ENCODE measurements at regions not wholly inside any gene's neighbourhood (a gene's known extent, or its start where the extent isn't known, plus 50 kb on each side); places are given as distances from the start of the nearest gene placed in this dataset.

DNA sequence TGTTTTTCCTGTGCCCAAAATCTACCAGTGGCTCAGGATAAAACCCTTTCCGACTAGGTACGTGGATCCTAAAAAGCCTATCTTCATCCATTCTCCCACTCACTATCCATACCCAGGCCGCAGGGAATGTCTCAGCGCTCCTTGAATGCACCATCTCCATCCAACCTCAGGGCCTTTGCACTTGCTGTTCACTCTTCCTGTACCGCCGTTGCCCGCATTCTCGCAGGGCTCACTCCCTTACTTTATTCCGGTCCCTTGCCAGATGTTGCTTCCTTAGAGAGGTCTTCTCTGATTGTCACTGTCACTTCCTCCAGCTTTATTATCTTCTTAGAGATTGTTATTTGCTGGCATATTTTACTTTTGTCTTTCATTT is 93.3 kb upstream of the ZNF536 start:
- H3K27ac ChIP-seq (ENCODE audit: low read length) = no peak overlapping the region
- Mint-ChIP-seq H3K4me3 (no peak overlapping the region), H3K36me3 (no peaks in the 10 kb centered on the region), H3K27me3 (ENCODE audit: low read depth in 2 of 2) (peaks cover 0 to 5% of the 10 kb centered on the region in 2 donors), H3K9me3 (no peaks in the 10 kb centered on the region), H3K27ac (no peak overlapping the region), H3K4me1 (no peaks in the 10 kb centered on the region)
- DNase-seq (no peak), ATAC-seq (no peak)
- 89% methylated on average over 9 of the region's 9 CpGs for WGBS (ENCODE audit: insufficient coverage)
- no peaks in the 10 kb centered on the region for H3K27me3 ChIP-seq (ENCODE audit: control insufficient read depth, insufficient read depth, low read length)
- no peaks in the 10 kb centered on the region for H3K9me3 ChIP-seq (ENCODE audit: control insufficient read depth, insufficient read depth, low read length)
- H3K4me1 ChIP-seq (ENCODE audit: control insufficient read depth, insufficient read depth, low read length) = no peaks in the 10 kb centered on the region
- H3K4me3 ChIP-seq (ENCODE audit: low read length) = no peak overlapping the region
- H3K36me3 ChIP-seq (ENCODE audit: control insufficient read depth, insufficient read depth, low read length) = no peaks in the 10 kb centered on the region
- intact Hi-C loops (cut with micrococcal nuclease) = no loop called here
- TF ChIP-seq, protein P1, sequence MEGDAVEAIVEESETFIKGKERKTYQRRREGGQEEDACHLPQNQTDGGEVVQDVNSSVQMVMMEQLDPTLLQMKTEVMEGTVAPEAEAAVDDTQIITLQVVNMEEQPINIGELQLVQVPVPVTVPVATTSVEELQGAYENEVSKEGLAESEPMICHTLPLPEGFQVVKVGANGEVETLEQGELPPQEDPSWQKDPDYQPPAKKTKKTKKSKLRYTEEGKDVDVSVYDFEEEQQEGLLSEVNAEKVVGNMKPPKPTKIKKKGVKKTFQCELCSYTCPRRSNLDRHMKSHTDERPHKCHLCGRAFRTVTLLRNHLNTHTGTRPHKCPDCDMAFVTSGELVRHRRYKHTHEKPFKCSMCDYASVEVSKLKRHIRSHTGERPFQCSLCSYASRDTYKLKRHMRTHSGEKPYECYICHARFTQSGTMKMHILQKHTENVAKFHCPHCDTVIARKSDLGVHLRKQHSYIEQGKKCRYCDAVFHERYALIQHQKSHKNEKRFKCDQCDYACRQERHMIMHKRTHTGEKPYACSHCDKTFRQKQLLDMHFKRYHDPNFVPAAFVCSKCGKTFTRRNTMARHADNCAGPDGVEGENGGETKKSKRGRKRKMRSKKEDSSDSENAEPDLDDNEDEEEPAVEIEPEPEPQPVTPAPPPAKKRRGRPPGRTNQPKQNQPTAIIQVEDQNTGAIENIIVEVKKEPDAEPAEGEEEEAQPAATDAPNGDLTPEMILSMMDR (IDR thresholded peaks at IDR 0.05) = no peak

DNA sequence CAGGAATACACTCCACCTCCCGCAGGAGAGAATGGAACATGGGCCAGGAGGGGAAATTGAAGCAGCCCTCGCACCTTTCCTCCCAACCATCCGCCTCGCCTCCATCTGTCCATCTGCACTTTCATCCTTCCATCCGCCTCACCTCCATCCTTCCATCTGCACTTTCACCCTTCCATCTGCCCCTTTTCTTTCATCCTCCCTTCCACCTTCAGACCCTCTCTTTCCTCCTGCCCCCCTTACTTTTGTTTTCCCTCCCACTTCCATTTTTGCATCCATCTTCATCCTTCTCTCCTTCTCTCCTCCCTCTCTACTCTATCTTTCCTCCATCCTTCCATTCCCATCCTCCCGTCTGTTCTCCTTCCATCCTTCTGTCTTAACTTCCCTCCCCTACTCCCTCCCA is 92.2 kb upstream of the ZNF536 start:
- no peak overlapping the region for H3K27ac ChIP-seq (ENCODE audit: low read length)
- 72% methylated on average over 6 of the region's 6 CpGs for WGBS (ENCODE audit: insufficient coverage)
- no peak for DNase-seq
- no peaks in the 10 kb centered on the region for H3K36me3 ChIP-seq (ENCODE audit: control insufficient read depth, insufficient read depth, low read length)
- no peaks in the 10 kb centered on the region for H3K27me3 ChIP-seq (ENCODE audit: control insufficient read depth, insufficient read depth, low read length)
- H3K4me3 Mint-ChIP-seq = no peak overlapping the region
- H3K4me1 Mint-ChIP-seq = no peaks in the 10 kb centered on the region
- no peaks in the 10 kb centered on the region for H3K9me3 ChIP-seq (ENCODE audit: control insufficient read depth, insufficient read depth, low read length)
- intact Hi-C loops (cut with micrococcal nuclease) = no loop called here
- no peak overlapping the region for H3K4me3 ChIP-seq (ENCODE audit: low read length)
- no peak overlapping the region for H3K27ac Mint-ChIP-seq
- ATAC-seq = no peak
- no peaks in the 10 kb centered on the region for H3K9me3 Mint-ChIP-seq
- TF ChIP-seq, protein P1 (IDR thresholded peaks at IDR 0.05) = no peak
- H3K27me3 Mint-ChIP-seq (ENCODE audit: low read depth in 2 of 2) = peaks cover 0 to 5% of the 10 kb centered on the region in 2 donors
- no peaks in the 10 kb centered on the region for H3K4me1 ChIP-seq (ENCODE audit: control insufficient read depth, insufficient read depth, low read length)
- H3K36me3 Mint-ChIP-seq = no peaks in the 10 kb centered on the region

- H3K9me3 ChIP-seq (ENCODE audit: control insufficient read depth, insufficient read depth, low read length) = no peaks in the 10 kb centered on the region
- Mint-ChIP-seq H3K27ac (no peak overlapping the region), H3K27me3 (ENCODE audit: low read depth in 2 of 2) (peaks cover 3 to 5% of the 10 kb centered on the region in 2 donors), H3K4me3 (no peak overlapping the region), H3K9me3 (peaks cover 0 to 2% of the 10 kb centered on the region in 2 donors), H3K36me3 (no peaks in the 10 kb centered on the region), H3K4me1 (no peaks in the 10 kb centered on the region)
- intact Hi-C loops (cut with micrococcal nuclease) = no loop called here
- no peak overlapping the region for H3K27ac ChIP-seq (ENCODE audit: low read length)
- WGBS (ENCODE audit: insufficient coverage) = 89% methylated on average over 7 of the region's 7 CpGs
- no peaks in the 10 kb centered on the region for H3K36me3 ChIP-seq (ENCODE audit: control insufficient read depth, insufficient read depth, low read length)
- no peaks in the 10 kb centered on the region for H3K4me1 ChIP-seq (ENCODE audit: control insufficient read depth, insufficient read depth, low read length)
- no peaks in the 10 kb centered on the region for H3K27me3 ChIP-seq (ENCODE audit: control insufficient read depth, insufficient read depth, low read length)
- TF ChIP-seq, protein P1 (IDR thresholded peaks at IDR 0.05) = no peak
- no peak for DNase-seq
- H3K4me3 ChIP-seq (ENCODE audit: low read length) = no peak overlapping the region
- no peak for ATAC-seq
These were observed 90.3 kb upstream of the ZNF536 start for GRCh38 chr19:30281906-30282305.

DNA sequence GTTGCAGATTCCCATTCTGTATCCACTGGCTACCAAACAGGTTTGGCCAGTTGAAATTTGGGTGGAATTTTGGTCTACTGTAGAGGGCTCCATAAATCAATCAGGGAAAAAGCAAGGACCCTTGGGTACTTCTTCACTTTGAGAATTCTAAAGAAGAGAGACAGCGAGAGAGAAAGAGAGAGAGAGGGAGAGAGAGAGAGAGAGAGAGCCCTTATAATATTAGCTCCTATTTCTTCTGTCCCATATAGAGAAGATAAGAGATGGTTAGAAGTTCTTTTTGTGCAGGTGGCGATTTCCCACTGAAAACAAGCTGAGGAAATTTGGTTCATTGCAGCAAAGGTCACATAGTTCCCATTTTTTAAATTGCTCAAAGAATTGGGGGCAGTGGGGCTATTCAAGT is 88.6 kb upstream of the ZNF536 start:
- no peaks in the 10 kb centered on the region for H3K4me1 ChIP-seq (ENCODE audit: control insufficient read depth, insufficient read depth, low read length)
- DNase-seq = no peak
- H3K9me3 Mint-ChIP-seq = peaks cover 0 to 6% of the 10 kb centered on the region in 2 donors
- TF ChIP-seq, protein P1 (IDR thresholded peaks at IDR 0.05) = no peak
- no peak overlapping the region for H3K27ac Mint-ChIP-seq
- WGBS (ENCODE audit: insufficient coverage) = no CpG with 5 or more reads among the region's 2 CpGs
- H3K4me1 Mint-ChIP-seq = no peaks in the 10 kb centered on the region
- intact Hi-C loops (cut with micrococcal nuclease) = no loop called here
- ATAC-seq = no peak
- H3K9me3 ChIP-seq (ENCODE audit: control insufficient read depth, insufficient read depth, low read length) = no peaks in the 10 kb centered on the region
- H3K4me3 Mint-ChIP-seq = no peak overlapping the region
- no peaks in the 10 kb centered on the region for H3K36me3 ChIP-seq (ENCODE audit: control insufficient read depth, insufficient read depth, low read length)
- no peaks in the 10 kb centered on the region for H3K27me3 ChIP-seq (ENCODE audit: control insufficient read depth, insufficient read depth, low read length)
- no peak overlapping the region for H3K4me3 ChIP-seq (ENCODE audit: low read length)
- H3K36me3 Mint-ChIP-seq = no peaks in the 10 kb centered on the region
- peaks cover 0 to 3% of the 10 kb centered on the region in 2 donors for H3K27me3 Mint-ChIP-seq (ENCODE audit: low read depth in 2 of 2)
- no peak overlapping the region for H3K27ac ChIP-seq (ENCODE audit: low read length)
